NCI-H1048 (cell line): ENCODE measurements at regions not wholly inside any gene's neighbourhood (a gene's known extent, or its start where the extent isn't known, plus 50 kb on each side); places are given as distances from the start of the nearest gene placed in this dataset.
"Not testable (repeated sequence)": the region's sequence is repeated elsewhere in the genome, so short reads cannot be mapped to it uniquely, and the experiment has no call there.

Source experiments
- DNase-seq: peaks from one replicate; lab custom pipeline; 2025; lab: John Stamatoyannopoulos, UW

DNA sequence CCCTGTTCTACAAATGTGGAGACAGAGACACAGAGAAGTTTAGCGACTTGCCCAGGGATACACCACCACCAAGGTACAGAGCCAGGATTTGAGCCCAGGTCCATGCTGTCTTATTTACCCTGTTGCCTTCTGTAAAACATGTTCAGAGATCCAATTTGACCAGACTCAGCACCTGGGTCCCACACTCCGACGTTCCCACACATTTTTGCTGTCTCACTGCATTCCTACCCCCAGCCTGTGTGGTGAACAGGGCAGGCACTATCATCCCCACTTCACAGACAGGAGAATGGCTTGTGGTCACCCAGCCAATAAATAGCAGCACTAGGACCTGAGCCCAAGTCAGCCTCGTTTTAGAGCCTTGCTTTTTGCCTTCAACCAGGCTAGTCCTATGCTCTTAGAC lies 102.8 kb downstream of the PJA1 start:
- no peak for DNase-seq

DNA sequence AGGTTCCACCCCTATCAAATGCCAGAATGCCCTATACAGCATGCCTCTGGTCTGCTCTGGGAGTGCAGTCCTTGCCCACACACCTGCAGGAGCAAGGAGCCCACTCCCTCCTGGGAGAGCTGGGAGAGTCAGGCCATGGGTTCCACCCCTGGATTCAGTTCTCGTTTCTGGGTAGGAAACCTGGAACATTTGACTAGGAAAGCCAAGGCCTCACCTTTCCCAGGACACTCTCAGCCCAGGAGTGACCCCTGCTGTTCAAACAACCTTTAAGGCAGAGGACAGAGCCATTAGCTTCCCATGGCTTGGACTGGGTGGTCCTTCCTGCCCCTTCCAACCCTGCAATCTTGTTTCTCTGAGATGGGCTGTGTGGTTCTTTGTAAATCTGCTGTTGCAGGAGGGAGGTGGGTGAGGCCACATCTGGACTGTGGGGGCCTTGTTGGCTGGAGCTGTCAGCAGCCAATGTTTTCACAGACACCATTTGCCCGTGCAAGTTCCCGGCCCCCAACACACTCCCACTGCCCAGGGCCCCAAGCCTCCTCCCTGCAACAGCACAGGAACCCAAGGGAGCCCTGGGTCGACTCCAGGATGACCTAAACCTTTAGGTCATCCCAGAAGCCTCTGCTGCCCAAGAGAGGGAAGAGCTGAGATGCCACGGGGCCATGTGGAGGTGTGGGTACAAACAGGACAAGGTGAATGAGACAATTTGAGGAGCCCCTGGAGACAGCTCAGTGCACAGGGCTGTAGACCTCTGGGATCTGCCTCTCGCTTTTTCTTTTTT lies 104.4 kb downstream of the PJA1 start:
- DNase-seq, result no peak

DNA sequence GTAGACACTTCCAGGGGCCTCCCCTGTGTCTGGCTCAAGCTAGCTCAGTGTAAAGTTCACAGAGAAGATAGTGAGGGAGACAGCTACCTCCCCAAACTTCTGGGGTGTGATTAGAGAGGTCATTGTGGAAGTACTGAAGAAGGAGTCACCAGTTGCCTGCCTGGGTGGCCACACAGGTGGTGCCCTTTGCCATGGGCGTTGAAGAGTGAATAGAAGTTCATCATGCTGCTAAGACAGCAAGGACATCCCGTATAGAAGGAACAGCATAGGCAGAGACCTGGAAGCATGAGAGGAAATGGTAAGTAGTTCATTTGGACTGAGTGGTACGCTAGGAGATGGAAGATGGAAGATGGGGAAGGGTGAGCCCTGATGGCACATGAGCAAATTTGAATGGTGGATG lies 110.1 kb downstream of the PJA1 start:
- no peak for DNase-seq

- not testable (repeated sequence) for DNase-seq
Observed at GRCh38 chrX:69054497-69054896, 110.8 kb downstream of the PJA1 start.

DNA sequence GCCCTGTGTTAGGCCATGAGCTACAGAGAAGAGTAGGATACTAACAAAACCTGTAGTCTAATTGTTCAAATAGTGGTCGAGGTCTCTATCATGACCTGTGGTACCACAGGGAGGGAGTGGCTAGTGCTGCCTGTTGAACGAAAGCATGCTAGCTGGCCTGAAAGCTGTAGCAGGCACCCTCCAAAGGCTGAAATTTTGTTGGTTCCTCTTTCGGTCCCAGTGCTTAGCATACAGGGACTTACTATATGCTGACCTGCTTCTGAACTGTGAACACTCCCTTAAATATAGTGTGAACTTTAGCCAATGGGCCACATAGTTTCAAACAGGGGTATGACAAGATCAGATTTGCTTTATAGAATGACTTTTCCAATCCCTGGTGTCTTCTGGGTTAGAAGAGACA lies 113.4 kb downstream of the PJA1 start:
- no peak for DNase-seq

GRCh38 chrX:69050051-69050765 lies 115.0 kb downstream of the PJA1 start:
- DNase-seq, result no peak

DNA sequence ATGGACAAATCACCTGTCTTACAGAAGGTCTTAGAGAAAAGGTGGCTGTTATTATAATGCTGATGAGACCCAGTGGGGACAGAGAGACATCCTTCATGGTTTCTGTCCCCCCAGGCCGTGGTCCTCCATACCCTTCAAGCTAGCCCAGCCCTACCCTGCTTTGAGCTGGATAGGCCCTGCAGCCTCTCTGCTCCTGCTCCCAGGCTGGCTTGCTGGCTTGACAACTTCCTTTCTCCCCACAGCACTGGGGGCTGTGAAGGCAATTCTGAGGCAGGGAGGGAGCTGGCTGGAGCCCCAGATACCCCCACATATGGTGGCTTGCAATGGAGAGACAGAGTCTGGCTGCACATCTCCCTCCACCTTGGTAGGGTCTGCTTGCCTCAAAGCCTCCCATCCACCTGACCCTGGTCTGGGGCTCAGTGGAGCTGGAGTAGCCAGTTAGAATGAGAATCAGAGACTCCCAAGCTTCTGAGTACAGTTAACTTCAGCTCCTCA lies 118.2 kb downstream of the PJA1 start:
- DNase-seq, result no peak

- no peak for DNase-seq
Observed at GRCh38 chrX:69045616-69046345, 119.5 kb downstream of the PJA1 start.

- DNase-seq, result no peak
Observed at GRCh38 chrX:69038816-69039215, 126.4 kb downstream of the PJA1 start.

DNA sequence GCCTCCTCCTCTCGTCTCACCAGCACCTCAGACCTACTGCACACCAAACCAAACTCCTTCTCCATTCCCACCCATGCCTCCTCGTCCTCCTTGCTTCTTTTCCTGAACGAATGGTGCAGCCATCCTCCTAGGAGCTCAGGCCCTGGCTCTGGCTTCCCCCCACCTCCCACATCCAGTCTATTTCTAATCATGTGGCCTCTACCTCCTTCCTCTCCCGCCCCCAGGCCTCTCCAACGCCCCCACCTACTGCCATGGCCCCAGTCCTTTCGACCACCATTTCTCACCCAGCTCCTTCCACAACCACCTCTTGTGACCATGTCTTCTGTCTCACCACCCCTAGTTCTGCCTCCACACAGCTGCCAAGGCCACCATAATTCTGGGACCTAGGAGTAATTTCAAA lies 127.1 kb downstream of the PJA1 start:
- no peak for DNase-seq

DNA sequence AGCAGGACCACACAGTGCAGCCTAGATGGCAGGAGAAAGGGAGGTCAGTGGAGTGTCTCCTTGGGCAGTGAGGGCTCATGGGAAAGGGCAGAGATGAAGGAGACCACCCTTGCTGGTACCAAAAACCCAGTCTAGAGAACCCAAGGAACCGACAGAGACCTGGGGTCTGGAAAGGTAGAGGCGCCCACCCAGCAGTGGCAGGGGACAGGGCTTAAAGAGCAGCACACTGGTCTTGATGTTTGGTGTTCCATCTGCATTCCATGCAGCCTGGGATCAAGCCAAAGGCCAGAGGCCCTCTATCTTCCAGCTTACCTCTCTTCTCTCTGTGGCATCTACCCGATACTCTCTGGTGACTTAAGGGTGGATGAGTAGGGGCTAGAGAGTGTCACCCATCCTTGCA lies 127.5 kb downstream of the PJA1 start:
- no peak for DNase-seq

GRCh38 chrX:69036674-69037573 lies 128.3 kb downstream of the PJA1 start:
- DNase-seq, result no peak

- DNase-seq, result no peak
Observed at GRCh38 chrX:69034451-69034850, 130.8 kb downstream of the PJA1 start.

- no peak for DNase-seq
Observed at GRCh38 chrX:69033936-69034335, 131.3 kb downstream of the PJA1 start.

- DNase-seq, result no peak
Observed at GRCh38 chrX:69032601-69033000, 132.7 kb downstream of the PJA1 start.

DNA sequence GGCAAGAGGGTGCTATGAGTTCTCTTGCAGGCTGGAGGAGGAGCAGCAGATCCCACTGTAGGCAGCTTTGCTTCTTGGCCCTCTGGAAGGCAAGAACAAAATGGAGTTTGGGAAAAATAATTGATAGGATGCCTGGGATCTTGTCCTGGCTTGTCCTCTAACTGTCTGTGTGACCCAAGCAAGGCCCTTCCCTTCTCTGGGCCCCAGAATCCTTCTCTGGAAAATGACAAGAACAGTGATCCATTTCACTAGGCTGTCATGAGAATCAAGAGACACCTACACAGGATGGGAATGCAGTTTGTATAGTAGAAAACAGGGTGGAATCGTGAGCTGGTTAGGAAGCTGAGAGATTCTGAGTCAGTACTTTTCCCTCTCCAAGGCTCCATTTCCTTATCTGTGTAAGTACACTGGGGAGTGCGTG lies 133.3 kb downstream of the PJA1 start:
- DNase-seq, result no peak

DNA sequence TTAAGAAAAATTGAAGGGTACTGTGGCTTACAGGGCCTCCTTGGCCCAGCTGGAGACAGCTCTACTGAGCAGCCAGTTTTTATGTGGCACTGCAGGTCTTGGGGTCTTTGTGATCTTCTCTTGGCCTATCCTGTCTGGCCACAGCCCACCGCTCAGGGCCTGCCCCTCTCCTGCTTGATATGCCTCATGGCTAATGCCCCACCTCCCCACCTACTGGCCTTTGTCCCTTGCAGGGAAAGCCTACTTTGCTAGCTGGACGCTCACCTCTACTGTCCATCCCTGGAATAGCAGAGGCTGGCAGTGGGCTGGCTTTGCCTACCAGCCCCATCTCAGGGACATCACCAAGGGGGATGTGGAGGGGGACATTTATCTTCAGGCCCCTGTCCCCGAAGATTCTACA lies 134.1 kb downstream of the PJA1 start:
- DNase-seq, result no peak

- DNase-seq, result no peak
Observed at GRCh38 chrX:69029771-69030170, 135.5 kb downstream of the PJA1 start.

- DNase-seq, result no peak
Observed at GRCh38 chrX:69028761-69029120, 136.5 kb downstream of the PJA1 start.

DNA sequence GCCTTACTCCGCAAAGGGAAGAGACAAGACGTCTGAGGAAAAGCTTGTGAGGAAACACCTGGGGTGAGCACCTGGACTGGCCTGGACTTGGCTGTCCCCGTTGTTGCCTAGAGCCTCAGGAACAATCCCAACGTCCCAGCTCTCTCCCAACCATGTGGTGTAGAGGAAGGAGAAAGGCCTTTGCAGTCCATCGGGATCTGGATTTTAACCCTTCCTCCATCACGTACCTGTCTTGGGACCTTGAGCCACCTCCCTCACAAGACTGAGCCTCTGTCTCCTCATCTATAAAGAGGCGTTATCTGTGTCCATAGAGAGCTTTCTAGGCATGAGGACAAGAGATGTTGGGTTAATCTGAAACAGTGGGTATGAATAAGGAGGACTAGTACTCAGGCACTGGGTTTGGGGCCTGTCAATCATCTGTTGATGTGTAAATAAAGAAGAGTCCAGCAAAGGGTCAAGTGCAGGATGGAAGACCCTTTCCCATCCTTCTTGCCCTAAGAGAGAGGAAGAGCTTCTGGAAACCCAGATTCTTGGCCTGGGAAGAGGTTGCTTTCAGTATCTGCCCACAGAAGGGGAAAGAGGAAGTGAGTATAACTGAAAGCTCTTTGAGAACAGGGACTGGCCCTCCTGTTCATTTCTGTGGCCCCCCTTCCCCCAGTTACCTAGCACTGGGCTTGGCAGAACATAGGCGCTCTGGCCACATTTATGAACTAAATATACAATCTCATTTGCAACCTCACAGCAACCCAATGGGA lies 137.1 kb downstream of the PJA1 start:
- no peak for DNase-seq
